GM04504 (cell line): ENCODE measurements at regions not wholly inside any gene's neighbourhood (a gene's known extent, or its start where the extent isn't known, plus 50 kb on each side); places are given as distances from the start of the nearest gene placed in this dataset.

Source experiments
- DNase-seq: peaks from one replicate; pipeline ENCODE4 v3.0.0-alpha.2; 2012; ENCODE audit warnings: low read depth

- no peak for DNase-seq
These were observed 53.8 kb downstream of the ADM start for GRCh38 chr11:10358696-10359095.

GRCh38 chr11:10359171-10359570, 54.3 kb downstream of the ADM start:
- DNase-seq, result no peak

DNA sequence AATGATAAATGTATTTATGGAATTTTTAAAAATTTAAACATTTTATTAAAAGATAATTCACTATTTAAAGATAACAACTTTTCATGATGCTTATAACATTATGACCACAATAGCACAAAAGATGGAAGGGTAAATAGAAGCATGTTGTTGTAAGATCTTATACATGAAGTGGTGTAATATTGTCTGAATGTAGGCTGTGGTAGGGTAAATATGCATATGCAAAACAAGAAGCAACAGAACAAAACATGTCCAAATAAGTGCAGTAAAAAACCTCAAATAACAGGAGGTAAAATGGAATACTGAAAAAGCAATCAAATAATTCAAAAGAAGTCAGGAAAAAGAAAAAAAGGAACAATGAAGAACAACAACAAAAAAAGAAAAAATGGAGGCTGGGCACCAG, 56.0 kb downstream of the ADM start:
- no peak for DNase-seq

- DNase-seq, result no peak
These were observed 60.2 kb downstream of the ADM start for GRCh38 chr11:10365045-10365444.

GRCh38 chr11:10366568-10367331, 61.9 kb downstream of the ADM start:
- peak; percentile 89 for DNase-seq

GRCh38 chr11:10371926-10372641, 67.2 kb downstream of the ADM start:
- DNase-seq, result no peak

DNA sequence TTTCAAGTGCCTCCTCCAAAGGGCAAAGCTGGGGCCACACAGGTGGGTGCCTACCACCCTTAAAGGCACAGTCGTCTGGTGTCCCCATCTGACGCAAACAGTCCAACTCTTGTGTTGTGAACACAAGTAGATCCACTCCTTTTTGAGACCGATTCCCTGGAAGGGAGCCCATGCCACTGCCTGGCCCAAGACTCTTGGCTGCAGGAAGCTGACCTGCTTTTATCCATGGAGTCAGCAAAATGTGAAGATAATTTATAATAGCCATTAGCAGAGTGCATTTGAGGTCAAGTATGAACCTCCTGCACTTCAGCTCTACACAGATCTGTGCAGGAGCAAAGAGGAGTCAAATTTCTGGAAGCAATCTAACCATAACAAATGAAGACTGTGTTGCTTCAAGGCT, 68.5 kb downstream of the ADM start:
- no peak for DNase-seq

- DNase-seq, result no peak
These were observed 69.1 kb downstream of the ADM start for GRCh38 chr11:10373929-10374328.

GRCh38 chr11:10374386-10374785, 69.5 kb downstream of the ADM start:
- DNase-seq, result no peak

- DNase-seq, result peak; percentile 98
These were observed 70.6 kb downstream of the ADM start for GRCh38 chr11:10375280-10375971.

GRCh38 chr11:10376061-10376460, 71.2 kb downstream of the ADM start:
- DNase-seq, result no peak

DNA sequence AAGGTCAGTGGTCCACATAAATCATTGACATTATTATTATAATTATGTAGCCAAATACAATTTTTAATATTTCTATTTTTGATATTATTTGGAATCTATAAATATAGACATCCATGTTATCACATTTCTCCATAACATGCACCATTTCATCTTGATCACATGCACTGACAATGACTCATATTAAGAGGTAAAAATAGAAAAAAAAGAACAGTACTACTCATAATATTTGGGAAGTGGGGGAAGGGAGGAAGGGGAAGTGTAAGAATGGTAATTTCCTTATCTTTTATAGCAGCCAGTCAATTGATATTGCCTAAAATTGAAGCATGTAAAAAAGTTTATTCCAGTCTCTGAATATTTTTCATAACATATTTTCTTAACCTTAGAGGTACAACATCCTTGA, 72.3 kb downstream of the ADM start:
- DNase-seq, result no peak

DNA sequence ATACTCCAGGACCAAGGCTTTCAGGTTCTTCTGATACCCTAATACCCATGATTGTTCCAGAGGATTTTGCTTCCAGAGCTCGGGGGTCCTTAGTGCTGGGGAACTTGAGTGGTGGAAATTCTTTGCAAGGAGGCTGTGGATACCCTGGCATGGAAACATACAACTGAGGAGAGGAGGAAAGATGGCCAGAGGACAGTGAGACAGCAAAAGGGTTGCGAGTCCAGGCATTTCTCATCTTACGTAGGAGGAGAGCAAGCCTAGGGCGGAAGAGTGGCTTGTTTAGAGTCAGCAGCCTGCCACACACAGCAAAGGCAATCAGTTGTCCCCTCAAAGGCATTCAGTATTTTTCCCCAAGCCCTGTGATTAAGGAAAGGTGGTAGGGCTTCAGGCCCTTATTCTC, 73.5 kb downstream of the ADM start:
- no peak for DNase-seq

- DNase-seq, result no peak
These were observed 74.1 kb downstream of the ADM start for GRCh38 chr11:10379022-10379421.

- DNase-seq, result no peak
These were observed 74.6 kb downstream of the ADM start for GRCh38 chr11:10379426-10379825.

- no peak for DNase-seq
These were observed 75.0 kb upstream of the AMPD3 start for GRCh38 chr11:10379871-10380568.

DNA sequence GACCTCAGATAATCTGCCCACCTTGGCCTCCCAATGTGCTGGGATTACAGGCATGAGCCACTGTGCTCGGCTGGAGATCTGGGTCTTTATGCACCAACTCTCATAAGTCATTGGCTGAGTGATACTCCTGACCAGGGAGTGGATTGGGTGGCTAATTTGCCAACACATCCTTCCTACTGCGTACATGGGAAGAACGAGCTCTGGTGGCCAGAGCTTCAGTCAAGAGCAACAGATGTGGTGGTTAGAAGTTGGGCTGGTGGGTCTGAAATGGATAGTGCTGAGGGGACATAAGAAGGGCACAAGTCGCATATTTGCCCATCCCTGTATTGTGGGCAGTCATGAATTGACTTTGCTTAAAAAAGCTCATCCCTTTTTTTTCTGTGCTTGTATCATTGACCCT, 74.1 kb upstream of the AMPD3 start:
- no peak for DNase-seq

- DNase-seq, result no peak
These were observed 73.3 kb upstream of the AMPD3 start for GRCh38 chr11:10381736-10382135.

- DNase-seq, result no peak
These were observed 72.5 kb upstream of the AMPD3 start for GRCh38 chr11:10382518-10382917.

- no peak for DNase-seq
These were observed 69.4 kb upstream of the AMPD3 start for GRCh38 chr11:10385696-10386095.

DNA sequence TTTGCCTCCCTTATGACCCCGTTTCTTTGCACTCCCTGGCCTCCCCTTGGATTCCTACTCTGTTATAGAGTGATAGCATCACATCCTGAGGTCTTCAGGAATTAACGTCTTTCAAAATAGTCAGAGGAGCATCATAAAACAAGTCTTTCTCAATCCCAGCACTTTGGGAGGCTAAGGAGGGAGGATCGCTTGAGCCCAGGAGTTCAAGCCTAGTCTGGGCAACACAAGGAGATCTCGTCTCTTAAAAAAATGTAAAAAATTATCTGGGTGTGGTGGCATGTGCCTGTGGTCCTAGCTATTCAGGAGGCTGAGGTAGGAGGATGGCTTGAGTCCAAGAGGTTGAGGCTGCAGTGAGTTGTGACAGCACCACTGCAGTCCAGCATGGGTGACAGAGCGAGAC, 68.7 kb upstream of the AMPD3 start:
- no peak for DNase-seq

DNA sequence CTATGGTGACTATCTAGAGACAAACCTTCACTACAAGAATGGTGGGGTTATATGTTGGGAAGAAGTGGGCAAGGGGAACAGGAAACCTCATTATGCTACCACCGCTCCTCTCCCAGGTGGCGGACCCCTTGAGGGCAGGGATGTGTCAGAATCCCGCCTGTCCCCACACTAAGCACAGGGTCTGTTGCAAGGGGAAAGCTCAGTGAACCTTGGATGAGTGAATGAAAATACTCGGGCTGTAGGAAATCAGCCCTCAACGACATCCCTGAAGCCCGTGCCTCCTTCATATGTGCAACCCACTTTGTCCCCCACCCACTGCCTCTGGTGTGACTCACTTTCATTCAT, 68.2 kb upstream of the AMPD3 start:
- DNase-seq, result no peak
